DND-41 (cell line): ENCODE measurements at regions not wholly inside any gene's neighbourhood (a gene's known extent, or its start where the extent isn't known, plus 50 kb on each side); places are given as distances from the start of the nearest gene placed in this dataset.

Experiments
- ATAC-seq: fragments of 200-7000 bp; cut with Tn5 transposase; 3 replicates; pipeline ENCODE4 v1.9.1; 2021; ENCODE audit warnings: low read depth; ENCODE audit not compliant: insufficient read depth
- DNase-seq: peaks from one replicate; pipeline ENCODE4 v3.0.0-alpha.2; 2020
- H2AFZ ChIP-seq: 2 replicates; pipeline ENCODE4 v1.6.0; 2012; ENCODE audit warnings: low read depth, low read length
- H3K27ac ChIP-seq: 2 replicates; pipeline ENCODE4 v1.5.1; 2012; ENCODE audit warnings: low read length, inconsistent platforms
- H3K27me3 ChIP-seq: fragments of 200-600 bp; sonication (generic); 2 replicates; pipeline ENCODE4 v1.6.0; 2012; ENCODE audit warnings: low read length, mild to moderate bottlenecking, inconsistent platforms; ENCODE audit not compliant: insufficient read depth, poor library complexity
- H3K36me3 ChIP-seq: 2 replicates; pipeline ENCODE4 v1.5.1; 2012; ENCODE audit warnings: low read length, inconsistent platforms; ENCODE audit not compliant: insufficient read depth
- H3K4me1 ChIP-seq: 2 replicates; pipeline ENCODE4 v1.5.1; 2012; ENCODE audit warnings: mild to moderate bottlenecking, low read length; ENCODE audit not compliant: insufficient read depth
- H3K4me2 ChIP-seq: 2 replicates; pipeline ENCODE4 v1.6.0; 2012; ENCODE audit warnings: mild to moderate bottlenecking, moderate library complexity, low read length, inconsistent platforms; ENCODE audit not compliant: insufficient read depth
- H3K4me3 ChIP-seq, 2 experiments: fragments of 200-600 bp in 1 of 2; shearing (Covaris generic) in 1 of 2; 2 replicates each; pipeline ENCODE4 v1.5.1; 2012 to 2016; ENCODE audit warnings: inconsistent platforms in 2 of 2, low read length in 2 of 2, mild to moderate bottlenecking in 2 of 2, low read depth in 1 of 2, moderate library complexity in 1 of 2
- H3K79me2 ChIP-seq: 2 replicates; pipeline ENCODE4 v1.6.0; 2012; ENCODE audit warnings: low read length, inconsistent platforms; ENCODE audit not compliant: insufficient read depth
- H3K9ac ChIP-seq: 2 replicates; pipeline ENCODE4 v1.6.0; 2012; ENCODE audit warnings: low read depth, mild to moderate bottlenecking, inconsistent platforms, low read length, moderate library complexity
- H3K9me3 ChIP-seq: 2 replicates; pipeline ENCODE4 v1.5.1; 2012; ENCODE audit warnings: low read length, moderate library complexity, mild to moderate bottlenecking, inconsistent platforms; ENCODE audit not compliant: insufficient read depth, severe bottlenecking
- H4K20me1 ChIP-seq: 2 replicates; pipeline ENCODE4 v1.6.0; 2012; ENCODE audit warnings: low read length; ENCODE audit not compliant: insufficient read depth
- CTCF ChIP-seq: IDR thresholded peaks from 2 replicates; pipeline ENCODE4 v1.5.1; 2012; ENCODE audit warnings: borderline replicate concordance, low read length, moderate library complexity, mild to moderate bottlenecking; ENCODE audit not compliant: poor library complexity, severe bottlenecking; ENCODE audit errors: extremely low read depth
- EZH2 ChIP-seq: IDR thresholded peaks from 3 replicates; pipeline ENCODE4 v1.6.1; 2012; ENCODE audit warnings: borderline replicate concordance, low read depth, mild to moderate bottlenecking, moderate library complexity, low read length, inconsistent platforms; ENCODE audit not compliant: severe bottlenecking

- DNase-seq = no peak
- no peaks in the 10 kb centered on the region for H3K4me1 ChIP-seq
Observed at GRCh38 chr12:114873656-114874055, 189.7 kb upstream of the TBX3 start.

GRCh38 chr12:114868995-114869834, 185.2 kb upstream of the TBX3 start:
- TF ChIP-seq EZH2 = no peak
- no peak for TF ChIP-seq CTCF
- Histone ChIP-seq H3K36me3 (no peaks in the 10 kb centered on the region), H3K27ac (no peak overlapping the region), H3K9me3 (no peaks in the 10 kb centered on the region), H2AFZ (no peak overlapping the region), H3K9ac (no peak overlapping the region), H3K4me1 (no peaks in the 10 kb centered on the region), H3K79me2 (no peaks in the 10 kb centered on the region), H3K4me3 (no peak overlapping the region), H3K4me2 (no peak overlapping the region), H3K27me3 (no peaks in the 10 kb centered on the region), H4K20me1 (no peaks in the 10 kb centered on the region)
- ATAC-seq (no peak), DNase-seq (no peak)

More at GRCh38 chr12:114873656-114874055, 189.7 kb upstream of the TBX3 start:
- Histone ChIP-seq H3K36me3 (no peaks in the 10 kb centered on the region), H3K9me3 (no peaks in the 10 kb centered on the region), H3K27me3 (no peaks in the 10 kb centered on the region), H3K79me2 (no peaks in the 10 kb centered on the region), H3K4me2 (no peak overlapping the region), H3K4me3 (no peak overlapping the region), H3K9ac (no peak overlapping the region), H3K27ac (no peak overlapping the region), H4K20me1 (no peaks in the 10 kb centered on the region), H2AFZ (no peak overlapping the region)
- no peak for TF ChIP-seq CTCF
- TF ChIP-seq EZH2 = no peak
- ATAC-seq = no peak

GRCh38 chr12:114866331-114866730, 182.4 kb upstream of the TBX3 start:
- no peak overlapping the region for H2AFZ ChIP-seq
- no peak overlapping the region for H3K27ac ChIP-seq
- no peak for ATAC-seq
- H3K4me2 ChIP-seq = no peak overlapping the region
- no peaks in the 10 kb centered on the region for H3K27me3 ChIP-seq
- DNase-seq = no peak
- H3K9ac ChIP-seq = no peak overlapping the region
- TF ChIP-seq EZH2 (no peak), CTCF (no peak)
- H4K20me1 ChIP-seq = no peaks in the 10 kb centered on the region
- H3K4me3 ChIP-seq = no peak overlapping the region
- no peaks in the 10 kb centered on the region for H3K9me3 ChIP-seq
- no peaks in the 10 kb centered on the region for H3K4me1 ChIP-seq
- no peaks in the 10 kb centered on the region for H3K36me3 ChIP-seq
- no peaks in the 10 kb centered on the region for H3K79me2 ChIP-seq
